HG03575 (cell line): ENCODE measurements at regions not wholly inside any gene's neighbourhood (a gene's known extent, or its start where the extent isn't known, plus 50 kb on each side); places are given as distances from the start of the nearest gene placed in this dataset.

Experiments used
- ATAC-seq: cut with Tn5 transposase; IDR thresholded peaks from one replicate; pipeline ENCODE4 v1.9.1; 2021; ENCODE audit not compliant: unreplicated experiment, insufficient number of reproducible peaks, low FRiP score; ENCODE audit errors: extremely low read depth

DNA sequence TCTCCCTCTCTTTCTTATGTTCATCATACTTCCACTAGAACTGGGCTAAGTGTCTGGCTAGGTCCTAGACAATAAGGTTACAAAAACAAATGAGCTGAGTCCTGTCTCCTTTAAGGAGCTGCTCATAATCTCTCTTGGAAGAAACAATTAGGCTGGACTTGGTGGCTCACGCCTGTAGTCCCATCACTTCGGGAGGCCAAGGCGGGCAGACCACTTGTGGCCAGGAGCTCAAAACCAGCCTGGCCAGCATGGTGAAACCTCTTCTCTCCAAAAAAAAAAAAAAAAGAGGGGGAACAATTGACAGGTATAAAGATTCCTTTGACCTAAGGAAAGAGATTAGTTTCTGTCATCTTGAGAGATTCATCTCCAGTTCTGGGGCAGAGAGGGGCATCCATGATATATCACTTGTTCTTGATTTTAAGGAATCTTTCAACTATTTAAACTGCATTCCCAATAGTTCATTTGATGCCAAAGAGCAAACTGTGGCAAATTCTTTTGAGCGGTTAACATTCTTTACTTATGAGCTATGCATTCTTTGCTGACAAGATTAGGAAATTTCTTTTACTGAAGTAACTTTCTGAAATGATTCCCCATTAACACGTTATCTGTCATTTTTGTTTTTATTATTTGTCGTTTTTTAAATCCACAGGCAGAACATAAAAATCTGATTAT is 125.5 kb downstream of the C11orf87 start:
- no peak for ATAC-seq

DNA sequence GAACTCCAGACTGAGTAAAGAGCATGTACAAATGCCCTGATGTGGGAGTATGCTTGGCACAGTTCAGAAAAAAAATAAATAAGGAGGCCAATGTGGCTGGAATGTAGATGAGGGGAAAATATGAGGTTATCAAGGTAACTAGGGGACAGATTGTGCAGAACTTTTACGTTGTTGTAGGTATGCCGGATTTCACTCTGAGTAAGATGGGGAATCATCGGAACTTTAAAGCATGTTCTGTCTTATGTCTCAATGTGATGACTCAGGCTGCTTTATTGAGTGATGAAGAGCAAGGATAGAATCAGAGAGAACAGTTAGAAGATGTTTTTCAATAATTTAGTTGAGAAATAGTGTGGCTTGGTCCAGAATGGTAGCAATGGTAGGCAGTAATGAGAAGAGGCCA is 130.4 kb downstream of the C11orf87 start:
- ATAC-seq, result no peak

GRCh38 chr11:109553284-109553683 is 131.3 kb downstream of the C11orf87 start:
- no peak for ATAC-seq

DNA sequence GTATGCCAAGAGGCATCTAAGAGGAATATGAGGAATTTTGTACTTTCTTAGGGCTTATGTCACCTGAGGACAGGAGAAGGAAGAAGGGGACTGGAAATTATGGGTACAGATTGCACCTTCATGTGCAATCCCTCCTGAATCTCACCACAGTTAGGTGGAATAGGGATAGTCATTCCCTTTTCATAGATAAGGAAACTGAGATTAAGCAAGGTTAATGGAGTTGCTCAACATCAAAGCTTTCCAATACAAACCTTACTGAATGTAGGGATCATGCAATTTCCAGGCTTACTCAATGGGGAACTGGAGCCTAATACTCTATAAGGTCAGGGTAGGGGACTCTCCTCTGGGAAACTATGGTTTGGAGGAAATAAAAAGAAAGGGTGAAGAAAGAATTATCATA is 133.0 kb downstream of the C11orf87 start:
- no peak for ATAC-seq

DNA sequence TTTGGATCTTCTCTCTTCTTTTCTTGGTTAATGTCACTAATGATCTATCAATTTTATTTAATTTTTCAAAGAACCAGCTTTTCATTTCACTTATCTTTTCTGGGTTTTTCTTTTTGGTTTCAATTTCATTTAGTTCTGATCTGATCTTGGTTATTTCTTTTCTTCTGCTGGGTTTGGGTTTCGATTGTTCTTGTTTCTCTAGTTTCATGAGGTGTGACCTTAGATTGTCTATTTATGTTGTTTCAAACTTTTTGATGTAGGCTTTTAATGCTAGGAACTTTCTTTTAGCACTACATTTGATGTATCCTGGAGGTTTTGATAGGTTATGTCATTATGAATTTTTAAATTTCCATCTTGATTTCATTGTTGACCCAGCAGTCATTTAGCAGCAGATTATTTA is 142.3 kb downstream of the C11orf87 start:
- no peak for ATAC-seq

DNA sequence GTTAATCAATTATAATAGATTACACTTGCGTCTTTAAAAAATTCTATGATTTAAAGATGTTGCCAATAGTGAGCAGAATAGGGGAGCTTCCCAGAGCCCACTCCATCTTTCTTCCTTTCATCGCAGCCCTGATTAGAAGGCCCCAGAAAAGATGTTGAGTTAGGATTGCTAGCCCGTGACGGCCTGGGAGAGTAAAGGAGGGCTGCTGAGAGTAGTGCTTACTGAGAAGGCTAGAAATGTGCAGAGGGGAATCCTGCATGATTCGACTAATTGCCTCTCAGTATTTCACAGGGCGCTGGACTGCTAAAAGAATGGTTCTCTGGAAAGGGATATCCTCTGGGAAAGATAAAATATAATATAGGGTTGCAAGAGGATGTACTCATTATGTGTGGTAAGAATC is 160.5 kb downstream of the C11orf87 start:
- ATAC-seq, result no peak

GRCh38 chr11:109584001-109584972 is 162.3 kb downstream of the C11orf87 start:
- no peak for ATAC-seq

- ATAC-seq, result no peak
Measured at GRCh38 chr11:109586789-109587188, 164.8 kb downstream of the C11orf87 start.

DNA sequence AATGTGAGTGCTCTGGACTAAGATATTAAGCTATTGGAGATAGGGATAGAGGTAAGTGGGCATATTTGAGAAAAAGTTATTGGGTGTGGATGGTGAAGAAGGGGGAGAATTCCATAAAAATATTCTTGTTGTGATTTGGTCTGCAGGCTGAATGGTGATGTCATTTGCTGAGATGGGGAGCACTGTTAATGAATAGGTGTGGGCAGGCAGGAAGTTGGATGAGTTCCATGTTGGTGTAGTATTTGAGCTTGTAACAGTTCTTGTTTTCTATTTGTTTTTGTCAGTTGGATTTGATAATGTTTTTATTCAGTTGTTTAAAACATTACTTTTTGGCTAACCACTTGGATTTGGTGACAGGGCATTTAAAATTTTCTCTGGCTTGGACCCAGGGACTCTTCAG is 168.8 kb downstream of the C11orf87 start:
- no peak for ATAC-seq

GRCh38 chr11:109597336-109597735 is 175.3 kb downstream of the C11orf87 start:
- no peak for ATAC-seq

- ATAC-seq, result no peak
Measured at GRCh38 chr11:109604481-109605400, 182.8 kb downstream of the C11orf87 start.

GRCh38 chr11:109606256-109606655 is 184.3 kb downstream of the C11orf87 start:
- ATAC-seq, result no peak

DNA sequence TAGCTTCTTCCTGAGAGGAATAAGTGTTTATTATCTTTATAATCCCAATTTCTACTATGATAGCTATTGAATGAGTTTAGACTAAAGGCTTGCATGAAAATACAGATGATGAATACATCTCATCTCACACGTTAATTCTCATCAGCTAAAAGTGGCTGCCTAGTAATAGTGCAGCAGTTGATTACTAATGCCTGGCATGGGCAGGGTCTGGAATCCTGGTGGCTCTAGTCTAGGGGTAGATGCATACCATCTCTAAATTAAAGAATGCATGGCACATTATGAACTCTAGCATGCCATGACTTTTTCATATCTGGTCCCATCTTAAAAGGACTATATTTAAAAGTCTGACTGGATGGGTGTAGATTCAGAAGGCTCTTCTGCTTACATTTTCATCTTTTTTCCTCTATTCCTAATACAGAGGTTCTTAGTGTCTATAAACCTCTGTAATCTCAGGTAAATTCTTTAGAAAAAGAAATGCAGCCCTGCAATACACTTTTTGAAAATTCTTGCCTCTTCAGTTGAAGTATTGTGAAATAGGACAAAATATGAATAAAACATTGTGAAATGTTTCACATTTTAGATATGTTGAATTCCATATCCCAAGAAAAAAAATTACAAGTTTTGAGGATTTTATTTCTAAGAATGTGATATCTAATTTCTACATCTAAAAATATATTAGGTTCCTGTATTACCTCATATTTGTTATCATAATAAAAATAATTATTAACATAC is 187.6 kb downstream of the C11orf87 start:
- ATAC-seq, result no peak

DNA sequence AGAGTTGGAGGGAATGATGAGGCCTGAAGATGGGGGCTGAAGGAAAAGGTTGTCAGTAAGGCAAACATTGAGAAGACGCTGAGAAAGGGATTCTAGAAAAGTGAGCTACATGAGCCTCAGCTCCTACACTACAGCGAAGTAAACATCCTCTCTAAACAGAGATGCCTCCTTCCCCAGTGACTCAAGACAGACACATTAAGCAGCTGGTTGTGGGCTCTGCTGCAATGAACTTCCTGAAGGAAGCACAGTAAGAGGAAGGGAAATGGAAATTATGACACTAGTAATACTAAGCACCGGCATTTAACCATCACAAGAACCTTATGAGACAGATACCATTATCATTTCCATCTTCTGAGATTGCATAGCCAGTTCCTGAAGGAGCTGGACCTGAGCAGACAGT is 190.5 kb downstream of the C11orf87 start:
- ATAC-seq, result no peak

- no peak for ATAC-seq
Measured at GRCh38 chr11:109619498-109619897, 197.5 kb downstream of the C11orf87 start.

GRCh38 chr11:109629734-109630133 is 207.7 kb downstream of the C11orf87 start:
- ATAC-seq, result no peak

GRCh38 chr11:109641549-109641948 is 219.6 kb downstream of the C11orf87 start:
- no peak for ATAC-seq

DNA sequence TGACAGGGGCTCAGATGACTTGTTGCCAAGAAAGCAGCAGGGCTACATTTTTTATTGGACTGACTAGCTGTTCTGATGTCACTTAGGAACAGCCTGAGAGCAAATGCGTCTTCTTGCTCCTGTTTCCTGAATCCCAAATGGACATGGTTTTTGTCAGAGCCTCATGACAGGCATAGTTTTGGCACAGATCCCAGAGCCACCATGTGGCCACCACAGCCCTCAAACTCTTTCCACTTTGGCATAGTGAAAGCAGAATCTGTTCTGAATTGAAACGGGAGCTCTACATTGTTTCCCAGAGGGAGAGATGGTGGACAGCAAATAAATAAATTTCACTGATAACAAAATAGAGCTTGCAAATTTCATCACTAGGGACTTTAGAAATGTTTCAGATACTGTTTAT is 222.2 kb downstream of the C11orf87 start:
- no peak for ATAC-seq

DNA sequence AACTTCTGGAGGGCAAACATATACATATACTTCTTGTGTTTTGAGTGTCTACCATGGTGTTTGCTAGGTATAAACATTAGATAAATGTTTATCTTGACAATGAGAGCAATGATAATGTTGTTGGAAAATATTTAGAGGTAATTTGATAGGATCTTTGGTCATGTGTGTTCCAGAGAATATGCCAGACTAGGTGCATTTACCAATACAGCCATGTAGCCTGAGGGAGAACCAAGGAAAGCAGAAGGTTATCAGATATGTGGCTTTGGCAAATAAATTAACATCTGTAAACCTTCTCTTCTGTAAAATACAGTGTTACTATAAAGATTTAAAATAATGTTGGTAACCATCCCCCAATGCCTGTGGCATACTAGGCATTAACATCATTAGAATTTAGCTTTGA is 226.8 kb downstream of the C11orf87 start:
- ATAC-seq, result no peak
